ENCODE measurements at regions not wholly inside any gene's neighbourhood (a gene's known extent, or its start where the extent isn't known, plus 50 kb on each side); places are given as distances from the start of the nearest gene placed in this dataset.

DNA sequence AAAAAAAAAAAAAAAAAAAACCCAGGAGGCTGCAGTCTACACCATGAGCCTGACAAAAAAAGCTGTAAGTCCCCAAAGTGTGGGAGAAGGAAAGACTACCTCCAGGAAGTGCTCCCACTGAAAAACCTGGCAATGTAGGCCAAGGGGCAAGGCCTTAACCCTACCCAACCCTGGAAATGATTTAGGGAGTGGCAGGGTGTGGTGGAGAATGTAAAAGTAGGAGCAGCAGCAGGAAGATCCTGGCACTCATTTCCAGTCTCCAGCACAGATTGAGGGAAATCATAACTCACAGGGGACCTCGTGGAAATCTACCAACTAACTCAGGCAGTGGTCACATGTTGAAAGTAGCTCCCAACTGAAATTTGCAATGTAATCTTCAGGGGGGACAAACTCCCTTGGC, 839.5 kb downstream of the EPHA3 start (continued):
- TF ChIP-seq, protein P1, sequence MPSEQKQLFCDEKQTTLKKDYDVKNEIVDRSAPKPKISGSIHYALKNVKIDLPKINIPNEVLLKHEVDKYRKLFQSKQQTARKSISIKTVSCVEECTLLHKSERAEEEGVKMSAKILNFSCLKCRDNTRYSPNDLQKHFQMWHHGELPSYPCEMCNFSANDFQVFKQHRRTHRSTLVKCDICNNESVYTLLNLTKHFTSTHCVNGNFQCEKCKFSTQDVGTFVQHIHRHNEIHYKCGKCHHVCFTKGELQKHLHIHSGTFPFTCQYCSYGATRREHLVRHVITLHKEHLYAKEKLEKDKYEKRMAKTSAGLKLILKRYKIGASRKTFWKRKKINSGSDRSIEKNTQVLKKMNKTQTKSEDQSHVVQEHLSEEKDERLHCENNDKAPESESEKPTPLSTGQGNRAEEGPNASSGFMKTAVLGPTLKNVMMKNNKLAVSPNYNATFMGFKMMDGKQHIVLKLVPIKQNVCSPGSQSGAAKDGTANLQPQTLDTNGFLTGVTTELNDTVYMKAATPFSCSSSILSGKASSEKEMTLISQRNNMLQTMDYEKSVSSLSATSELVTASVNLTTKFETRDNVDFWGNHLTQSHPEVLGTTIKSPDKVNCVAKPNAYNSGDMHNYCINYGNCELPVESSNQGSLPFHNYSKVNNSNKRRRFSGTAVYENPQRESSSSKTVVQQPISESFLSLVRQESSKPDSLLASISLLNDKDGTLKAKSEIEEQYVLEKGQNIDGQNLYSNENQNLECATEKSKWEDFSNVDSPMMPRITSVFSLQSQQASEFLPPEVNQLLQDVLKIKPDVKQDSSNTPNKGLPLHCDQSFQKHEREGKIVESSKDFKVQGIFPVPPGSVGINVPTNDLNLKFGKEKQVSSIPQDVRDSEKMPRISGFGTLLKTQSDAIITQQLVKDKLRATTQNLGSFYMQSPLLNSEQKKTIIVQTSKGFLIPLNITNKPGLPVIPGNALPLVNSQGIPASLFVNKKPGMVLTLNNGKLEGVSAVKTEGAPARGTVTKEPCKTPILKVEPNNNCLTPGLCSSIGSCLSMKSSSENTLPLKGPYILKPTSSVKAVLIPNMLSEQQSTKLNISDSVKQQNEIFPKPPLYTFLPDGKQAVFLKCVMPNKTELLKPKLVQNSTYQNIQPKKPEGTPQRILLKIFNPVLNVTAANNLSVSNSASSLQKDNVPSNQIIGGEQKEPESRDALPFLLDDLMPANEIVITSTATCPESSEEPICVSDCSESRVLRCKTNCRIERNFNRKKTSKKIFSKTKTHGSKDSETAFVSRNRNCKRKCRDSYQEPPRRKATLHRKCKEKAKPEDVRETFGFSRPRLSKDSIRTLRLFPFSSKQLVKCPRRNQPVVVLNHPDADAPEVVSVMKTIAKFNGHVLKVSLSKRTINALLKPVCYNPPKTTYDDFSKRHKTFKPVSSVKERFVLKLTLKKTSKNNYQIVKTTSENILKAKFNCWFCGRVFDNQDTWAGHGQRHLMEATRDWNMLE (tag by site-specific recombination; conservative IDR thresholded peaks at IDR 0.05; ENCODE audit: low read depth), result no peak
- TF ChIP-seq ZNF140 (tag by site-specific recombination; IDR thresholded peaks at IDR 0.05) (no peak), ZIC2 (tag by site-specific recombination; IDR thresholded peaks at IDR 0.05) (no peak), MEIS1 (CRISPR knock-in tag; IDR thresholded peaks at IDR 0.05; ENCODE audit: borderline replicate concordance) (no peak)
- TF ChIP-seq, protein P2, sequence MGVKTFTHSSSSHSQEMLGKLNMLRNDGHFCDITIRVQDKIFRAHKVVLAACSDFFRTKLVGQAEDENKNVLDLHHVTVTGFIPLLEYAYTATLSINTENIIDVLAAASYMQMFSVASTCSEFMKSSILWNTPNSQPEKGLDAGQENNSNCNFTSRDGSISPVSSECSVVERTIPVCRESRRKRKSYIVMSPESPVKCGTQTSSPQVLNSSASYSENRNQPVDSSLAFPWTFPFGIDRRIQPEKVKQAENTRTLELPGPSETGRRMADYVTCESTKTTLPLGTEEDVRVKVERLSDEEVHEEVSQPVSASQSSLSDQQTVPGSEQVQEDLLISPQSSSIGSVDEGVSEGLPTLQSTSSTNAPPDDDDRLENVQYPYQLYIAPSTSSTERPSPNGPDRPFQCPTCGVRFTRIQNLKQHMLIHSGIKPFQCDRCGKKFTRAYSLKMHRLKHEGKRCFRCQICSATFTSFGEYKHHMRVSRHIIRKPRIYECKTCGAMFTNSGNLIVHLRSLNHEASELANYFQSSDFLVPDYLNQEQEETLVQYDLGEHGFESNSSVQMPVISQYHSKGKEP (tag by site-specific recombination; IDR thresholded peaks at IDR 0.05), result no peak
- TF ChIP-seq, protein P3, sequence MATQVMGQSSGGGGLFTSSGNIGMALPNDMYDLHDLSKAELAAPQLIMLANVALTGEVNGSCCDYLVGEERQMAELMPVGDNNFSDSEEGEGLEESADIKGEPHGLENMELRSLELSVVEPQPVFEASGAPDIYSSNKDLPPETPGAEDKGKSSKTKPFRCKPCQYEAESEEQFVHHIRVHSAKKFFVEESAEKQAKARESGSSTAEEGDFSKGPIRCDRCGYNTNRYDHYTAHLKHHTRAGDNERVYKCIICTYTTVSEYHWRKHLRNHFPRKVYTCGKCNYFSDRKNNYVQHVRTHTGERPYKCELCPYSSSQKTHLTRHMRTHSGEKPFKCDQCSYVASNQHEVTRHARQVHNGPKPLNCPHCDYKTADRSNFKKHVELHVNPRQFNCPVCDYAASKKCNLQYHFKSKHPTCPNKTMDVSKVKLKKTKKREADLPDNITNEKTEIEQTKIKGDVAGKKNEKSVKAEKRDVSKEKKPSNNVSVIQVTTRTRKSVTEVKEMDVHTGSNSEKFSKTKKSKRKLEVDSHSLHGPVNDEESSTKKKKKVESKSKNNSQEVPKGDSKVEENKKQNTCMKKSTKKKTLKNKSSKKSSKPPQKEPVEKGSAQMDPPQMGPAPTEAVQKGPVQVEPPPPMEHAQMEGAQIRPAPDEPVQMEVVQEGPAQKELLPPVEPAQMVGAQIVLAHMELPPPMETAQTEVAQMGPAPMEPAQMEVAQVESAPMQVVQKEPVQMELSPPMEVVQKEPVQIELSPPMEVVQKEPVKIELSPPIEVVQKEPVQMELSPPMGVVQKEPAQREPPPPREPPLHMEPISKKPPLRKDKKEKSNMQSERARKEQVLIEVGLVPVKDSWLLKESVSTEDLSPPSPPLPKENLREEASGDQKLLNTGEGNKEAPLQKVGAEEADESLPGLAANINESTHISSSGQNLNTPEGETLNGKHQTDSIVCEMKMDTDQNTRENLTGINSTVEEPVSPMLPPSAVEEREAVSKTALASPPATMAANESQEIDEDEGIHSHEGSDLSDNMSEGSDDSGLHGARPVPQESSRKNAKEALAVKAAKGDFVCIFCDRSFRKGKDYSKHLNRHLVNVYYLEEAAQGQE (tag by site-specific recombination; IDR thresholded peaks at IDR 0.05), result no peak
- TF ChIP-seq, protein P4, sequence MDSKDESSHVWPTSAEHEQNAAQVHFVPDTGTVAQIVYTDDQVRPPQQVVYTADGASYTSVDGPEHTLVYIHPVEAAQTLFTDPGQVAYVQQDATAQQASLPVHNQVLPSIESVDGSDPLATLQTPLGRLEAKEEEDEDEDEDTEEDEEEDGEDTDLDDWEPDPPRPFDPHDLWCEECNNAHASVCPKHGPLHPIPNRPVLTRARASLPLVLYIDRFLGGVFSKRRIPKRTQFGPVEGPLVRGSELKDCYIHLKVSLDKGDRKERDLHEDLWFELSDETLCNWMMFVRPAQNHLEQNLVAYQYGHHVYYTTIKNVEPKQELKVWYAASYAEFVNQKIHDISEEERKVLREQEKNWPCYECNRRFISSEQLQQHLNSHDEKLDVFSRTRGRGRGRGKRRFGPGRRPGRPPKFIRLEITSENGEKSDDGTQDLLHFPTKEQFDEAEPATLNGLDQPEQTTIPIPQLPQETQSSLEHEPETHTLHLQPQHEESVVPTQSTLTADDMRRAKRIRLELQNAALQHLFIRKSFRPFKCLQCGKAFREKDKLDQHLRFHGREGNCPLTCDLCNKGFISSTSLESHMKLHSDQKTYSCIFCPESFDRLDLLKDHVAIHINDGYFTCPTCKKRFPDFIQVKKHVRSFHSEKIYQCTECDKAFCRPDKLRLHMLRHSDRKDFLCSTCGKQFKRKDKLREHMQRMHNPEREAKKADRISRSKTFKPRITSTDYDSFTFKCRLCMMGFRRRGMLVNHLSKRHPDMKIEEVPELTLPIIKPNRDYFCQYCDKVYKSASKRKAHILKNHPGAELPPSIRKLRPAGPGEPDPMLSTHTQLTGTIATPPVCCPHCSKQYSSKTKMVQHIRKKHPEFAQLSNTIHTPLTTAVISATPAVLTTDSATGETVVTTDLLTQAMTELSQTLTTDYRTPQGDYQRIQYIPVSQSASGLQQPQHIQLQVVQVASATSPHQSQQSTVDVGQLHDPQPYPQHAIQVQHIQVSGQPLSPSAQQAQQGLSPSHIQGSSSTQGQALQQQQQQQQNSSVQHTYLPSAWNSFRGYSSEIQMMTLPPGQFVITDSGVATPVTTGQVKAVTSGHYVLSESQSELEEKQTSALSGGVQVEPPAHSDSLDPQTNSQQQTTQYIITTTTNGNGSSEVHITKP (tag by site-specific recombination; IDR thresholded peaks at IDR 0.05), result no peak

DNA sequence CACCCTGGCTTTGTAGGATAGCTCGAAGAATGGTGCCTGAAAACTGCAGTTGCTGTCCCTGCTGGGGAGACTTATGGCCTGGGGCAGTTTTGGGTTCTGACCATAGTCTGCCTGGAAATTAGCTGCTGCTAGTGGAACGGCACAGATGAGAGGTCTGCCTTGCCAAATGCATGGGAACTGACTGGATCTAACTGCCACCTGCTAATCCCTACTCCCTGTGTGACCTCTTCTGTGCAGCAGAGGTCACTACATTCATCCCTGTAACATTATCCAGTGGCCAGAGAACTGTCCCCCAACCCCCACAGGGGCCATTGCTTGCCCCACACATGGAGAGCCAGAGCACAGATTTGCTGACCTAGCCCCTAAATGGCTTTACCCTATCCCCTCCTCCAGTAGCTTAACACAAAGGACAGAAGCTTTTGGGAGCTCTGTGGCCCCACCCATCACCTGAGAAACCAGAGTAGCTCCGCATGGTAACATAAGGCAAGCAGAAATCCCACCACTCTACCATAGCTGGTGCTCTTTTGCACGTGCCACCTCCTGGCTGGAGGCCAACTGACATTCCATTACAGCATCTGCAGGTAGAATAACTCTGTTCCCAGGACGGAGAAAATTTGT, 840.0 kb downstream of the EPHA3 start:
- ChIA-PET POLR2A (no interaction called here), CTCF (interaction anchor here (0.7 kb wide), 2 partner anchors 48 to 144 kb away, joined by 3 read pairs; no protein-coding TSS in a partner anchor)
- H3K36me3 ChIP-seq (ENCODE audit: control insufficient read depth in 2 of 2, insufficient read depth in 1 of 2, low read length in 2 of 2), result no peaks in the 10 kb centered on the region
- H3K9me3 ChIP-seq (ENCODE audit: control insufficient read depth, insufficient read depth, low read depth, low read length), result no peaks in the 10 kb centered on the region
- H3K4me3 ChIP-seq (ENCODE audit: low read depth, low read length), result no peak overlapping the region
- no peak for TF ChIP-seq ZNF426 (tag by site-specific recombination; IDR thresholded peaks at IDR 0.05)
- no peak for TF ChIP-seq KLF9 (tag by site-specific recombination; IDR thresholded peaks at IDR 0.05; ENCODE audit: low read depth)
- no peak for TF ChIP-seq GFI1B (tag by site-specific recombination; IDR thresholded peaks at IDR 0.05)
- TF ChIP-seq ZNF600 (tag by site-specific recombination; IDR thresholded peaks at IDR 0.05), result no peak
- TF ChIP-seq ZNF324 (tag by site-specific recombination; IDR thresholded peaks at IDR 0.05), result no peak
- H3K4me1 ChIP-seq (ENCODE audit: control insufficient read depth, insufficient read depth, low read length), result no peaks in the 10 kb centered on the region
- H3K27ac ChIP-seq (ENCODE audit: extremely low read depth, low read depth, low read length), result no peak overlapping the region

All from HEK293 (cell line).